ENCODE measurements at regions not wholly inside any gene's neighbourhood (a gene's known extent, or its start where the extent isn't known, plus 50 kb on each side); places are given as distances from the start of the nearest gene placed in this dataset.

GRCh38 chr17:20733923-20734322, 154.4 kb downstream of the CDRT15L2 start:
- in situ Hi-C loops (cut with MboI): no loop called here
- Histone ChIP-seq H3K9ac (ENCODE audit: insufficient read depth in 1 of 2, low read depth in 2 of 2, low read length in 2 of 2) (no peak overlapping the region), H3K27ac (ENCODE audit: extremely low read depth, low read depth, low read length) (no peak overlapping the region), H3K9me1 (ENCODE audit: control insufficient read depth, insufficient read depth, low read length) (no peaks in the 10 kb centered on the region), H3K4me1 (replicated peaks in 1 of 2; ENCODE audit: control insufficient read depth in 2 of 2, insufficient read depth in 2 of 2, low read length in 2 of 2) (no peaks in the 10 kb centered on the region), H4K20me1 (replicated peaks; ENCODE audit: control insufficient read depth, insufficient read depth, low read length) (no peaks in the 10 kb centered on the region), H3K36me3 (ENCODE audit: control insufficient read depth, insufficient read depth, low read length) (no peaks in the 10 kb centered on the region), H3K9me3 (replicated peaks; ENCODE audit: control insufficient read depth, insufficient read depth, low read depth, low read length) (no peaks in the 10 kb centered on the region), H3K4me3 (no peak overlapping the region), H3K79me2 (ENCODE audit: control insufficient read depth, insufficient read depth, low read length) (no peaks in the 10 kb centered on the region), H2AFZ (ENCODE audit: low read depth, low read length) (no peak overlapping the region), H3K27me3 (ENCODE audit: control insufficient read depth in 2 of 2, insufficient read depth in 2 of 2, low read length in 2 of 2) (no peaks in the 10 kb centered on the region), H3K4me2 (ENCODE audit: insufficient read depth, low read length) (no peak overlapping the region)
- DNase-seq (ENCODE audit: extremely low read depth in 1 of 4, low spot score in 3 of 4): no peak
- ATAC-seq: no peak
- POLR2A ChIA-PET: no interaction called here
- CTCF ChIA-PET (ENCODE audit: low intra/inter-chr PET ratio): no interaction called here
- intact Hi-C loops (cut with micrococcal nuclease): no loop called here
- FAIRE-seq: no peak
- WGBS (ENCODE audit: insufficient coverage, low coverage, missing lambda C conversion rate): 58% methylated on average over 13 of the region's 13 CpGs
- BruUV-seq (replicated peaks): no TSS peak
- TF ChIP-seq PRDM10 (IDR thresholded peaks at IDR 0.05; ENCODE audit: partially characterized antibody) (no peak), TCF15 (CRISPR knock-in tag; IDR thresholded peaks at IDR 0.05) (peak; percentile 22; the same call in 1 of the 2 replicates), CTCF (IDR thresholded peaks at IDR 0.05 in 2 of 3, conservative IDR thresholded peaks at IDR 0.05 in 1 of 3; ENCODE audit: insufficient read depth in 2 of 3, low read depth in 1 of 3, low read length in 3 of 3) (no peak), GABPB2 (CRISPR knock-in tag; conservative IDR thresholded peaks at IDR 0.05) (0 out of 2 replicates have a peak, but pooled peaks have one; percentile 54), ZNF140 (CRISPR knock-in tag; IDR thresholded peaks at IDR 0.05) (peak; percentile 68; the same call in 1 of the 2 replicates), MTF1 (CRISPR knock-in tag; IDR thresholded peaks at IDR 0.05; ENCODE audit: borderline replicate concordance) (peak; percentile 90; the same call in 1 of the 2 replicates), ZNF277 (CRISPR knock-in tag; IDR thresholded peaks at IDR 0.05; ENCODE audit: borderline replicate concordance) (peak; percentile 94), CTBP1 (IDR thresholded peaks at IDR 0.05; ENCODE audit: borderline replicate concordance) (no peak), ZNF707 (CRISPR knock-in tag; conservative IDR thresholded peaks at IDR 0.05) (peak; percentile 73), PPARD (CRISPR knock-in tag; IDR thresholded peaks at IDR 0.05) (peak; percentile 79), ZNF449 (CRISPR knock-in tag; IDR thresholded peaks at IDR 0.05) (peak; percentile 82; the same call in 1 of the 2 replicates)
